ENCODE measurements at regions not wholly inside any gene's neighbourhood (a gene's known extent, or its start where the extent isn't known, plus 50 kb on each side); places are given as distances from the start of the nearest gene placed in this dataset.

- TF ChIP-seq, protein P1, sequence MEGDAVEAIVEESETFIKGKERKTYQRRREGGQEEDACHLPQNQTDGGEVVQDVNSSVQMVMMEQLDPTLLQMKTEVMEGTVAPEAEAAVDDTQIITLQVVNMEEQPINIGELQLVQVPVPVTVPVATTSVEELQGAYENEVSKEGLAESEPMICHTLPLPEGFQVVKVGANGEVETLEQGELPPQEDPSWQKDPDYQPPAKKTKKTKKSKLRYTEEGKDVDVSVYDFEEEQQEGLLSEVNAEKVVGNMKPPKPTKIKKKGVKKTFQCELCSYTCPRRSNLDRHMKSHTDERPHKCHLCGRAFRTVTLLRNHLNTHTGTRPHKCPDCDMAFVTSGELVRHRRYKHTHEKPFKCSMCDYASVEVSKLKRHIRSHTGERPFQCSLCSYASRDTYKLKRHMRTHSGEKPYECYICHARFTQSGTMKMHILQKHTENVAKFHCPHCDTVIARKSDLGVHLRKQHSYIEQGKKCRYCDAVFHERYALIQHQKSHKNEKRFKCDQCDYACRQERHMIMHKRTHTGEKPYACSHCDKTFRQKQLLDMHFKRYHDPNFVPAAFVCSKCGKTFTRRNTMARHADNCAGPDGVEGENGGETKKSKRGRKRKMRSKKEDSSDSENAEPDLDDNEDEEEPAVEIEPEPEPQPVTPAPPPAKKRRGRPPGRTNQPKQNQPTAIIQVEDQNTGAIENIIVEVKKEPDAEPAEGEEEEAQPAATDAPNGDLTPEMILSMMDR (conservative IDR thresholded peaks at IDR 0.05; ENCODE audit: low read depth, low read length): no peak
- no peak for TF ChIP-seq EZH2phosphoT487 (IDR thresholded peaks at IDR 0.05; ENCODE audit: borderline replicate concordance, low read length)
These were observed 113.3 kb downstream of the MAIP1 start for GRCh38 chr2:200068642-200069041.
